HG03439 (cell line): ENCODE measurements at regions not wholly inside any gene's neighbourhood (a gene's known extent, or its start where the extent isn't known, plus 50 kb on each side); places are given as distances from the start of the nearest gene placed in this dataset.

Source experiments
- ATAC-seq: cut with Tn5 transposase; IDR thresholded peaks from one replicate; pipeline ENCODE4 v1.9.1; 2021; ENCODE audit warnings: mild to moderate bottlenecking, moderate library complexity; ENCODE audit not compliant: unreplicated experiment

- ATAC-seq, result peak; percentile 94
These were observed 50.7 kb upstream of the SLC30A5 start for GRCh38 chr5:69042915-69043654.

- no peak for ATAC-seq
These were observed 50.2 kb upstream of the SLC30A5 start for GRCh38 chr5:69043655-69043996.
